NCI-H128 (cell line): ENCODE measurements at regions not wholly inside any gene's neighbourhood (a gene's known extent, or its start where the extent isn't known, plus 50 kb on each side); places are given as distances from the start of the nearest gene placed in this dataset.
"Not testable (repeated sequence)": the region's sequence is repeated elsewhere in the genome, so short reads cannot be mapped to it uniquely, and the experiment has no call there.

Source experiments
- DNase-seq: peaks from one replicate; lab custom pipeline; 2025; ENCODE audit not compliant: unreplicated experiment; lab: John Stamatoyannopoulos, UW

GRCh38 chr1:41994195-41994894 is 75.6 kb upstream of the HIVEP3 start:
- no peak for DNase-seq

DNA sequence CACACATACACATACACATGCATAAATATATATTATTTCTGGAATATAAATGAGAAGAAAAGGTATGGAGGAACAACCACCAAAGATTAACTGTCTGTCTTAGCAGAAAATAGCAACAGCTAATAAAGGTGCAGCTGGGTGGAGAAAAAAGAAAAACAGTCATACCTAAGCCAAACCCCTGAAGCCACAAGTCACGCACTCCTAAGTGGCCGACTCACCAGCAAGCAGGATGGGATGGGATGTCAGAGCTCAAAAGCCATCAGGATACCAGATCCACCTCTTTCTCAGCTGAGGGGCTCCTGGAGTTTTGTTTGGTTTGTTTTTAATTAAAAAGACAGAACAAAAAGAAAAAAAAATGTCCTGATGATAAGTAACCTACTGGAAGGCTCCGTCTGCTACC is 64.7 kb upstream of the HIVEP3 start:
- DNase-seq, result no peak

DNA sequence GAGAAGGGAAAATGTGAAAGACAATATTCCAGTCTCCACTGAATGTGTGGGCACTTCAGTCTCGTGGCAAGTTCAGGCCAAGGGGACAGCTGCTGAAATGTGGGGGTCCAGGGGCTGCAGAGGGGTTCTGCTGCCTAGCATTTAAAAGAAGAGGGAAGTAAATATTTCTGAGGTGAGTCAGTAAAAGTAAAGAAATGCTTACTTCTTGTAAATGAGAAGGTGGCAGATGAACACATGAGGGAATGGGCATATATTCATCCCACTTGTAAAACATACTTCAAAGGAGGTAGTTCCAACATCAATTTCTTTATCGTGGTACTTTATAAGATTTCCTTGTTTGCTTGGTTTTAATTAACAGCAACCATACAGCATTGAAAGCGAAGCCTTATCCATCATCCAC is 63.1 kb upstream of the HIVEP3 start:
- DNase-seq, result no peak

GRCh38 chr1:41980827-41981653 is 62.3 kb upstream of the HIVEP3 start:
- DNase-seq, result no peak

GRCh38 chr1:41978986-41979385 is 60.3 kb upstream of the HIVEP3 start:
- DNase-seq, result no peak

DNA sequence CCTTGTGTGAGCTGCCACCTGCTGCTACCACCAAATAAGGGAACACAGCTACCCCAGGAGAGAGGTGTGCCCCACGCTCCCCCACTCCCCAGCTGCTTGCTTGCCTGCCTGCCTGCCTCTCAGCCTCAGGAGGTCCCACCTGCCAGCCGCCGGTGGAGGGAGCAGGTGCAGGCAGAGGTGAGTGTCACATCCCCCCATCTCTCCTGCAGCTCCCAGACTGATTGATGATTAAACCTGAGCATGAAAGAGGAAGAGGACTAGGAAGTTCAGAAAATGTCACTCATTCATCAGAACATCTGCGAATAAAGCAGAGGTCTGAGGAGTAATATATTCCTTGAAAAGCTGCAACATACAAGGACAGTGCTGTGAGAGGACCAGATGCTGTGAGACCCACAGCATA is 58.6 kb upstream of the HIVEP3 start:
- DNase-seq, result peak; percentile 73

DNA sequence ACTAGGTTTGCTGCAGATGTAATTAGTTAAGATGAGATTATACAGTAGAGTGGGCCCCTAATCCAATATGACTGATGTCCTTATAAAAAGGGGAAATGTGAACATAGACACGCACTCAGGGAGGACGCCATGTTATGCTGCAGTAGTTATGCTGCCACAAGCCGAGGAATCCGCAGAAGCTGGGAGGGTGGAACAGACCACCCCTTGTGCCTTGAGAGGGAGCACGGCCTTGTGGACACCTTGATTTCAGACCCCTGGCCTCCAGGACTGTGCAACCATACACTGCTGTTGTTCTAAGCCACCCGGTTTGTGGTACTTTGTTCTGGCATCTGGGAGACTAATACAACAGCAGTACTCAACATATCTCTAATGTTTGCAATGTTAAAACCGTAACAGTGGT is 57.9 kb upstream of the HIVEP3 start:
- DNase-seq, result no peak

DNA sequence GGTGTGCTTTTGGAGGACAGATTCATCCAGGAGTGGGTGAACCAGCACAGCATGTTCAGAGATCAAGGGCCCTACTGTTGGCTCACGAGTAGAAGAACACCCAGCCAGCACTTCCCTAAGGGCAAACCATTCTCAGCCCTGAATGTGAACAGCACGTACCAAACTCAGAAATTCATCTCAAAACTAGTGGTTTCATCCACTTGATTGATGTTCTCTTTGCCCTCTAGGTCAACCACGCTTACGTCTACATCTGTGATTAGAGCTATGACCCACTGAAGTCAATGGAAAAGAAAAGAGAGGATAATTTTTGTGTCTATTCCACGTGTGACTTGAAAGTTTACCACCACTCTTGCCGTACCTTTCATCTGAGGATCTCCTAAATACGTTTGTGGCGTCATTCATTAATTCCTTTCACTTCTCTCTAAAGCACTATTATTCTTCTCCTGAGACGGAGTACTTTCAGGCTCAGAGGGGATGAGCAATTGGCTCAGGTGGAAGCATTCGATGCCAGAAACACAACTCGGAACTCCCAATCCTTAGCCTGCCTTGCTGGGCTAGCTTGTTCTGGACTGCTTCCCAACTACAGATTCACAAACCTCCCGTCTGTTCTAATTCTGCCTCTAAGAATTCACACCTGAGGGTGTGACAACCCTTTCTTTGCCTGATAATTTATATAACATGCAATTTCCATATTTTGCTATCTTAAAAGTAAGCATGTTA is 57.3 kb upstream of the HIVEP3 start:
- DNase-seq, result no peak

GRCh38 chr1:41975121-41975520 is 56.4 kb upstream of the HIVEP3 start:
- DNase-seq, result no peak

- not testable (repeated sequence) for DNase-seq
Measured at GRCh38 chr1:41968557-41968956, 49.8 kb upstream of the HIVEP3 start.
